Activated T-cell treated with anti-CD3 and anti-CD28 coated beads, Interleukin-2, amount 50 U/mL, for 1 hour (primary cell): ENCODE measurements at regions not wholly inside any gene's neighbourhood (a gene's known extent, or its start where the extent isn't known, plus 50 kb on each side); places are given as distances from the start of the nearest gene placed in this dataset.

Experiments used
- DNase-seq: peaks from one replicate; pipeline ENCODE4 v3.0.0-alpha.2; 2020

DNA sequence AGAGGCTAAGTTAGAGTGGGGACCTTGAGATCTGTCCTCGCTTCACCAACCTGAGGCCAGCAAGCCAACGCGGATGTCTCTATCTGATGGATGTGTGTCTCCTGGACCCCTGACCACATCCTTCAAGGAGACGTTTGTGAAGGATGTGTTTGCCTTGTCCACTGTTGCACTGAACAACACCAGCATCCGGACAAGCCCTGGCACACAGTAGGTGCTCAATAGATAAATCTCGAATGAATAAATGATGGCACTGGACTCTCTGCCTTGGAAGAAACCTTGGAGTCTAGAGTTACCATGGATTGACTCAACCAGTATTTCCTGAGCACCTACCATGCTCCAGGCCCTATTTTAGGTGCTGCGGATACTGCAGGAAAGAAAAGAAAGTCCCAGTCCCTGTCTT lies 97.7 kb upstream of the PTPN1 start:
- DNase-seq = no peak

DNA sequence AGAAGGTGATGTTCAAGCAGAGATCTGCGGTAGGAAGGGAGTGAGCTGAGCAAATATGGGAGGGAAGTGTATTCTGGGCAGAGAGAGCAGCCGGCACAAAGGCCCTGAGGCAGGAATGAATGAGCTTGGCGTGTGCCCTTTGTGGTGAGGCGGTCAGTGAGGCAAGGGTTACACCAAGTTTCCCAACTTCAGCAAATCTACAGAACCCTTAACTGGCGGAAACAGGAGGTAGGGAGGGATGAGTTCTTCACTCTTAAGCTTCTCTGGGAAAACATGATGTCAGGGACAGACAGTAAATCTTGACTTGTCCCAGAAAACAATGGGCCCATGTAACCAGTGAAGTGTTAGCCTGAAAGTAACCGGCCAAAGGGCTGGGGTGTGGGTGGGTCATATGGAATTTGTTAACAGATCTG lies 97.1 kb upstream of the PTPN1 start:
- no peak for DNase-seq

DNA sequence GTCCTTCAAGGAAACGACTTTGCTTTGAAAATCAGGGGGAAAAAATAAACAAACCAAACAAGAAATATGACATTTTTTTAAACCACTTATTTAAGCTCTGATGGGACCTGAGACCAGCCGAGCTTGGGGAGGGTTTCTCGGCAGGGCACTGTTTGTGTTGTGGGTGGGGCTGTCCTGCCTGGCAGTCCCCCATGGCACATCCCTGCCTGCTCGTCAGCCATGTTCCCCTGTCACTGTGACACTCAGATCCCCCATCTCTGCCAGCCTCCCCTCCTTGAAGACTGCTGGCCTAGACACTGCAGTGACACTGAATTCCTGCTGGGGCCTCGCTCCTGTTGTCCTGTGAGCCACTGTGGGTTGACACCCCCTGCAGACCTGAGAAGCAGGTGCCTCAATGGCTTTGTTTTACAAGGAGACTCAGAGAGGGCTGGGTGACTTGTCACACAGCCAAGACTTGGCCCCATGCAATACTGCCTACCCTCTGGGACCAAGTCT lies 95.1 kb upstream of the PTPN1 start:
- no peak for DNase-seq

DNA sequence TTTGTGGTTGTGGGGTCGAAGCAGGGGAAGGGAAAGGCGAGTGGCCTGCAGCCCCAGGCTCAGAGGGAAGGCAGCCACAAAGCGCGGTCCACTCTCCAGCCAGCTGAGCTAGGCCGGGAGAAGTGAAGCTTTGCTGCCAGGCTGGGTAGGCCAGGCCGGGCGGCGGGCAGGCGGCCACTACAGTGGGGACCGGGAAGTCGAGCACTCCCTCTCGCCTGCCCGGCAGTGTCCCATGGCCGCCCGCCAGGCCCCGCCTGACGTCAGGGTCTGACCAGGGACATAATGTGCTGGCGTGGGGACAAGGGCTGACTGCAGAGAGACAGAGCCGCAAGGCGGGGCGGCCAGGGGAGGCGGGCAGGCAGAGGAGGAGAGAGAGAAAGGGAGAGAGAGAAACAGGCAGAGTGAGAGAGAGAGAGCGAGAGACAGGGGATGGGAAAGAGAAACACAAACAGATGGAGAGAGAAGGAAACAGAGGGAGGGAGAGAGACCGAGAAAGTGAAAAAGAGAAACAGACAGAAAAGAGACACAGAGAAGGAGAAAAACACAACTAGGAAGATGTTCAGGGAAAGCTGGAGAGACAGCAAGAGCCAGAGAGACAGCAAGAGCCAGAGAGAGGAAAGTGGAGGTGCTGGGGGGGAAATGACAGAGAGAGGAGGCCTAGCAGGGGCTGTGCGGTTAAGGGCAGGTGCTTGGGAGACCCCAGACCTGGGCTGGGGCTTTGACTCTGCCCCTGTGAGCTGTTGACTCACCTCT lies 94.5 kb upstream of the PTPN1 start:
- DNase-seq = no peak

DNA sequence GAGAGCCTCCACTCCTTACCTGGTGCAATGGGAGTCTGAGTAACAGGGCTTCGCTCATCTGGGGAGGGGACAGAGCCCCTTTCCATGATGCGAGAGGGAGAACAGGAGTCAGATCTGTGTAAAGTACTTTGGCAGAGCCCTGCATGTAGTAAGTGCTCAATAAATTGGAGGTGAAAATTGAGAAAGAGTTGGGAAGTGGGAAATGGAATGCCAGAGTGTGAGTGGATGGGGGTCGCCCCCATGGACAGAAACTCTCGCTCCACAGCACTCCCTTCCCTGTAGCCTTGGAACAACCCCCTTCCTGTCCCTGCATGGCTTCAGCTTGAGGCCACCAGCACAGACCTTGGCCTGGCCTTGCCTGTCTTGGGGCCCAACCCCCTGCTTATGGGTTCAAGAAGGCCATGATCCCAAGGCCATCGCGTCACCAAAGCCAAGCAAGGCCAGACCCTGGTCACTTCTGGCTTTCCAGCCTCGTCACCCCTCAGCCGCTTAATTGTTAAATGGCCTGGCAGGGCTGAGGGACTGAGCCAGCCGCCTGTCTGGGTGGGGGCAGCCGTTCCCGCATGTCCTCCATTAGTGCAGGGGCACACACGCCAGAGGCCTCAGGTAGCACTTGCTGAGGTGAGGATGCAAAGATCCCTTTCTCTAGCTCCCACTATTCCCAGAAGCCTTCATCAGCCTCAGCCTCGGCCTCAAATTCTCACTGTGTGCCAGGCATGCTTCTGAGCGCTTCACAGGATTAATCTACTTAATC lies 93.7 kb upstream of the PTPN1 start:
- no peak for DNase-seq

DNA sequence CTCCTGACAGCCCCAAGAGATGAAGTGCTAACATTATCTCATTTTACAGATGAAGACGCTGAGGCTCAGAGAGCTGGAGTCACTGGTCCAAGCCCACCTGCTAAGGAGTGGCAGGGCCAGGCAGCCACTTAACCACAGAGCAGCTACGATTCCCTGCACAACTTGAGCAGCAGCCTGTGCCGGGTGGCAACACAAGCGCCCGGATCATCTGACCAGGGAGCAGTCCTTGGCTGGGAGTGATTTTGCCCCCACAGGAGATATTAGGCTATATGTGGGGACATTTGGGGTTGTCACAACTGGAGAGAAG lies 93.2 kb upstream of the PTPN1 start:
- no peak for DNase-seq

DNA sequence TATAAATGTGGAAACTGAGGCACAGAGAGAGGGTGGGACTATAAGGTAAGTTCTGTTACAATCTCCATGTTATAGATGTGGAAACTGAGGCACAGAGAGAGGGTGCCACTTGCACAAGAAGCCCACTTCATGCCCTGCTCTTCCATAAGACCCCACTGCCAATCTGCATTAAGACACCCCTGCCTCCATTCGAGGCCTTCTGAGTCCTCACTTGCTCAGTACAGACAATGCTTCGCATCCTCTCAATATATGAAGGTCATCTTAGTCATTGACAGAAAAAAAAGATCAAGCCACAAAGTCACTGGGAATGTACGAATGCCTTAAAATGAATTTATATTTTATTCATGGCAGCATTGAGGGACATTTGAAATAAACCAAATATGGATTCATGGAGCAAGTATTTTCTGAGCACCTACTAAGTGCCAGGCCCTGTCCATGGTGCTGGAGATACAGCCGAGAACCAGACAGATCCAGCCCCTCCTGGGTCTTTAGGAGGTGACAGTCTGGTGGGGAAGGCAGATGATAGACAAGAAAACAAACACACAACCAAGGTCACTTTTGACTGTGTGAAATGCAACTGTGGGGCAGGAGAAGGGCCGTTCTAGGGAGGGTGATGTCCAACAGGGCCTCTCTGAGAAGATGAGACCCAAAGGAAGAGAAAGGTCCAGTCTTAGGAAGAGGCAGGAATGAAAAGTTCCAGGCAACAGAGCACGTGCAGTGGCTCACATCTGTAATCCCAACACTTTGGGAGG lies 92.5 kb upstream of the PTPN1 start:
- DNase-seq = no peak

DNA sequence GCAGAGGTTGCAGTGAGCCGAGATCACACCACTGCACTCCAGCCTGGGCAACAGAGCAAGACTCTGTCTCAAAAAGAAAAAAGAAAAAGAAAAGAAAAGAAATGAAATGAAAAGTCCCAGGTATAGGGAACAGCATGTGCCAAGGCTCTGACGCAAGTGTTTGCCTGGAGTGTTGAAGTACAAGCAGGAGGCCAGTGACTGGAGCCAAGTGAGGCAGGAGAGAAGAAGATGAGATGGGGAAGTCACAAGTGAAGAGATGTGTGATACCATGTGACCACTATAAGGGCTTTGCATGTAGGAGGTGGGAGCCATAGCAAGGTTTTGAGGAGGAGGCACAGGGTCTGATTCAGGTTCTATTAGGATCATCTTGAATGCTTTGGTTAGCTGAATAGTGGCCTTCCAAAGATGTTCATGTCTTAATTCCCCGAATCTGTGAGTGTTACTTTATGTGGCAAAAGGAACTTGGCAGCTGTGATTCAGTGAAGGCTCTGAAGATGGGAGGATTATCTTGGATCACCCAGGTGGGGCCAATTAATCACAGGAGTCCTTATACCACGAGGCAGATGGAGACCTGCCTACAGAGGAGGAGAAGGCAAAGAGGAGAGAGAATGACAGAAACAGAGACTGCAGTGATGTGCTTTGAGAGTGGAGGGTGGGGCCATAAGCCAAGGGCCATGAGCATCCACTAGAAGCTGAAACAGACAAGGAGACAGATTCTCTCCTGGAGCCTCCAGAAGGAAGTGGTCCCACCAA lies 91.1 kb upstream of the PTPN1 start:
- no peak for DNase-seq

DNA sequence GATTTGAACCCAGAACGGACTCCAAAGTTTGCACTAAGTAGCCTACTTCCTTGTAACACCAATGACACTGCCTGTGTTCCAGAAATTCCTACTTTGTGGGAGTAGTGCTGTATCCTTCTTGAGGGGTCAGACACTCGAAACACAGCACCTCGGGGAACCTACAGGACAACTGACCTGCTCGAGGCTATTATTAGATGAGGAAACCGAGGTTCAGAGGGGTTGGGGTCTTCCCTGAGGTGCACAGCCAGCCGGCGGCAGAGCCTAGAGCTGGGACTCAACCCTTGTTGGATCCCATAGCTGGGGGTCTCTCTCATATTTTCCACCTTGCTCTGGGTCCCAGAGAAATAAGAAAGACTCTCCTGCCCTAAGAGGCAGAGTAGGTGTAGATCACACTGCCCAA lies 89.8 kb upstream of the PTPN1 start:
- DNase-seq = no peak

DNA sequence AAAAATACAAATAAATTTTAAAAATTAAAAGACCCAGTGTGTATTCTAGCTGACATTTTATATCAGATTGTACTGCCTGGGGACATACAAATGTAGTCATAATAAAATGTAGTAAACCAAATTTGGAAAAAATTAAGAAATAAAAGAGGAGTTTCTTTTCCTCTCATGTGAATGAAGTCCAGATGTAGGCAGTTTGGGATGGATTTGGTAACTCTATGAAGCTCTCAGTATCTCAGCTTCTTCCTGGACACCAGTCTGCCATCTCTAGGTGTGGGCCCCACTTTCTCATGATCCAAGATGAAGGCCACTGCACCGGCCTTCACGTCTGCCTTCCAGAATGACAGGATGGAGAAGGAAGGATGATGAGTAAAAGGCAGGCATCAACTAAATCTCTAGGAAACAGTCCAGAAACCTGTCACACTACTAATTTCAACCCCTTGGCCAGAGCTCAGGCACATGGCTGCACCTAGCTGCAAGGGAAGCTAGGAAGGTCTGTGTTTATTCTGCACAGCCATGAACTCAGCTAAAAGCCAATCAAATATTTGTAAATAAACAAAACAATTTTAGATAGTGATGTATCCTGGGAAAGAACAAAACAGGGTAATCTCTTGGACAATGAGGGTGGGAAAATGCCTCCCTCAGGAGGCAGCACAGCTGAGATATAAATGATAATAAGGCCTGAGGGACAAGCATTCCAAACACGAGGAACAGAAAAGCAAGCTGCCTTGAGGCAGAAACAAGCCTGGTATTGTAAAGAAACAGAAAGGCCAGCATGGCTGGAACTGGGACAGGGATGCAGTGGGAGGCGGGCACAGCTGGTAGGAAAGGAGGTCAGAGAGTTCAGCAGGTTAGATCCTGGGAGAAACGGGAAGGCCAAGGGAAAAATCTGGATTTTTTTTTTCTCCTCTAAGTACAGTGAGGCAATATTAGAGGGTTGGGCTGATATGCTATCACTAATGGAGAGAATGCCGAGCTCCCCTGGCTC lies 88.5 kb upstream of the PTPN1 start:
- DNase-seq = no peak

DNA sequence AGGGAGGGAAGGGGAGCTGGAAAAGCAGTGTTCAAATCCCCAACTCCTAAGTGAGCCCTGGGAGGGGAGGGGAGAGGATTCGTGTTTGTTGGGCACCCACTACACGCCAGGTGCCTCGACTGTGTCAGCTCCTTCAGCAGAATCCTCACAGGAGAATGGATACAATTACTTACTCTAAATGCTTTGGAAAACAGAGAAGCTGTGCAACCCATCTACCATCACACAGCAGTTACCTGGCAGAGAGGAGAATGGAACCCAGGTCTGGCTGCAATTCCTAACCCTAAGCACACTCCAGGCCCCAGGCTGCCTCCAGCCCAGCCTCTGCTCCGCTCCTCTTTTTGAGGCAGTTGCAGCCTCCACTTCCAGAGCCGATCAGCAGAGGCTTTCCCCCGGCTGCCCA lies 86.4 kb upstream of the PTPN1 start:
- DNase-seq = no peak

DNA sequence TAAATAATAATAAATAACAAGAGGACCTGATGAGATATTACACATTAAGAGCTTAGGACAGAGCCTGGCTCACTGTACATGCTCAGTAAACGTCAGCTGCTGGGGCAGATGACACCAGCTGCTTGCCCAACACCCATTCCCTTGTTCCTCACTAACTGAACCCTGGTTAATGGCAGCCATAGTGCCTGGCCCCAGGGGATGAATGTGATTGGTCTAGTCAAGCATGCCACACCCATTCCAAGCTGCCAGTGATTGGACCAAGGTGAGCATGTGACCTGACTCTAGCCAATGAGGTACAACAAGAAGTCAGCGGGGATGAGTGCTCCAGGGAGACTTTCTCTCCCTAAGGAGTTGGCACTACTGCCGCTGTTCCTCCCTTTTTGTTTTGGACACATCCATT lies 85.1 kb upstream of the PTPN1 start:
- no peak for DNase-seq

DNA sequence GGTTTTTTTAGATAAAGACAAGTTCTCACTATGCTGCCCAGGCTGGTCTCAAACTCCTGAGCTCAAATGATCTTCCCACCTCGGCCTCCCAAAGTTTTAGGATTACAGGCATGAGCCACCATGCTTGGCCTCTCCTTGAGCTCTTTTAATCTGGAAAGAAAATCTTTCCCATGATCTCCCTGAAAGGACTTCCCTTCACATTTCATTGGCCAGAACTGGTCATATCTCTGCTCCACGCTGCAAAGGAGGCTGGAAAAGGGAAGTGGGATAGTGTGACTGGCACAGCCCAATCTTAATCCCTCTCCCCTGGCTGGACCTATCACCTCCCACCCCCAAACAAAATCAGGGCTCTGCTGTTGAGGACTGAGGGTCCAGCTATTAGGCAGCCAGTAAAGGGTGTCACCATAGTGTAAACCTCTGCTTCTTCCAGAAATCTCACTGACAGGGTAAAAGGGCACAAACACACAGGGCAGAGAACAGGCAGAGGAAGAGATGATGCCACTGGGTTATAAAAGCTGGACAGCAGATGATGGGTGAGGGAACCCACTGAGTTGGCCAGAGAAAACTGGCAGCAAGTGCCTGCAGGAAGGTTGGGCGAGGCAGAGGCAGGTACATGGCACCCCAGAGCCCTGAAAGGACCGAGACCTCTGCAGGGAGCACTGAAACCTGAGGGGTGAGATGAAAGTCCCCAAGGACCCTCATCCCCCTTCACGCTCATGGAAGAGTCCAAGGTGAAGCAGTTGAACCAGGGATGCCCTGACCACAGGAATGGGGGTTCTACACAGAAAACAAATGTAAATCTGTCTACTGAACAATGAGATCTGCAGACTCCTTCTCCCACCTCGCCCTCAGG lies 83.1 kb upstream of the PTPN1 start:
- DNase-seq = no peak

DNA sequence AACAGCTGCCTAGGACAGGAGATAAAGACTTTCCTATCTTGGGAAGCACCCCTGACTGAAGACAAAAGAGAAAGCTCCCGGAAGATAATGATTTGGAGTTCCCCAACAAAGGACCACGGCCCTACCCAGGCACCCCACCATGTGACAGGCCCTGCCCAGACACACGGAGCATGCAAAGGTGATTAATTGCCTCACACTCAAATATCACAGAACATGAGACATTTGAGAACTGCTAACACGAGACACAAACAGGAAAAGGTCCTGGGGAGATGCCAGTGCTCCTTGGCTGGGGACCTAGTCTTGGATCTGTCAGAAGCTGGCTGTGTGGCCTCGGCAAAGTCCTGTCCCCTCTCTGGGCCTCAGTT lies 82.5 kb upstream of the PTPN1 start:
- DNase-seq = no peak

DNA sequence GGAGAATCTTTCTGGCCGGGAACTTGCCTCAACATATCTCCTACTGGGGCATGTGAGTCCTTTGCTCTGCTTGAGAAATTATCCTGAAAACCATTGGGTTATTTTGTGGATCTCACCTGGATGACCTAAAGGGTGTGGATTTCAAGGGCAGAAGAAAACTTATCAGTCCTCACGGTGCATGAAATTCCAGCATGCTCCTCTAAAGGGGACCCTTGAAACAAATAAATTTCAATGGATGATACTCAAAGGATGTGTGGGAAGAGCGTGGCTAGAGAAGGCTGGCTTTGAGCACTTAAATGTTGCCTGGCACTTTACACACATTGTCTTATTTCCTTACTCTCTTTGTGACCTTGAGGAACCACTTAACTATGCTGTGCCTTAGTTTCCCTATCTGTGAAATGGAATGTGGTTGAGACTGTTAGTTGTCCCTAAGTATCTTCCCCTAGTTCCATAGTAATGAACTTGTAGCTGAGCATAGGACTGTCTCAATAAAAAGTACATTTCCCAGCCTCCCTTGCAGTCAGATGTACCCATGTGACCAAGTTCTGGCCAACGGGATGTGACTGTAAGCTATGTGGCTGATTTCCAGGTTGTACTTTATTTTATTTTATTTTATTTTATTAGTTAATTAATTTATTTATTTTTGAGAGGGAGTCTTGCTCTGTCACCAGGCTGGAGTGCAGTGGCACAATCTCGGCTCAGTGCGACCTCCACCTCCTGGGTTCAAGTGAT lies 81.9 kb upstream of the PTPN1 start:
- no peak for DNase-seq

DNA sequence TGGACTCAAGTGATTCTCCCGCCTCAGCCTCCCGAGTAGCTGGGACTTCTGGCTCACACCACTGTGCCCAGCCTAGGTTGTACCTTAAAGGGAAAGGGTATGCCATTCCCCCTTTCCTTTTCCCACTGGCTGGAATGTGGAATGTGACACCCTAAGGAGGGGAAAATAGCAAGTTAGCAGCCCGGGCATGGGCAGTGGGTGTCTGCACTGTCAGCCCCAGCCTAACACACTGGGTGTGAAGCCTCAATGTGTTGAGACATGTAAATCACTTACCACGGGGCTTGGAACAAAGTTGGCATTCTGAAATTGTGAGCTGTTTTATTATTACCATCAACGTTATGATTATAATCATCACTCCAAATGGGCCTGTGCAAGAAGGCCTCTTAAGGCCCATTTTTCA lies 80.8 kb upstream of the PTPN1 start:
- DNase-seq = no peak

DNA sequence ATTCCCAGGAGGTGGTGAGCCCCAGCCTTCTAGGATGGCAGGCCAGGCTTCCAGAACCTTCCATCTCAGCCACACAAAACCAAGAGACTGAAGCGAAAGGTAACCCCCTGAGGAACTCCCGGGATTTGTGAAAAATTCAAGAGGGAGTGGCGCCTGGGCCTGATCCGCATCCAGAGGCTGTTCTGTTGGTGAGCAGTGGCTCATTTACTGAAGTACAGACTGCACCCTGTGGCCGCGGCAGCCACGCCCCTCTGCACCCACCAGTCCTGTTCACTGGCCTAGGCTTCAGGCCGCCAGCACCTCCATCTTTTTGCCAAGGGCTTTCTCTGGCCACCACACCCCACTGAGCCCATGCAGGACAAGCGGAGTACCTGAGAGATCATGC lies 79.1 kb upstream of the PTPN1 start:
- DNase-seq = no peak

DNA sequence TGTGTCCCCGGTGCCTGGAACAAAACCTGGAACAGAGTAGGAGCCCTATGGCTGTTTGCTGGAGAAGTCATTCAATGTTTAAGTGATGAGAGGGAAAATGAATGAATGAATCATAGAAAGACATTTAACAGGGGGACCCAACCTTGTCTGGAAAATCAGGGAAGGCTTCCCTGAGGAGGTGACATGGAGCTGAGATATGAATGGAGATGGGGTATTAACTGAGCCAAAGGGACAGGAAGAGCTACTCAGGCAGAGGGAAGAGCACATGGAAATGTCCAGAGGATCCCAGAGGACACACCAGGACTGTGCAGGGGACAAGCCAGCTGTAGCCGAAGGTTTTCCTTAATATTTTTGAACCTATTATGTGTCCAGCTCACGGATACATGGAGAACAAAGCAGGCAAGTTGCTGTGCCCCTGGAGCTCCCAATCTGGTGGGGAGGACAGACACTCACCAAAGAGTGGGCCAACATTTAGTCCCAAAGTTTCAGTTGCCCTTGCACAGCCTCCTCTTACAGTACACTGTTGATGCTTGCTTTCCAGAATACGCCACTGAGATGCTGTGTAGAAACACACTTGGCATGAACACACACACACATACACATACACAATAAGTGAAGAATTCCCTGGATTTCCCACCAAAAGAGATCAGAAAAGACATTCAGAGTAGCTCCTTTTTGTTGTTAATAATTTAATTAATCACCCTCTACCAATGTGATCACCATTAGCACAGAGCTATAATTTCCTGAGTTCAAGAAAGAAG lies 77.0 kb upstream of the PTPN1 start:
- DNase-seq = no peak

DNA sequence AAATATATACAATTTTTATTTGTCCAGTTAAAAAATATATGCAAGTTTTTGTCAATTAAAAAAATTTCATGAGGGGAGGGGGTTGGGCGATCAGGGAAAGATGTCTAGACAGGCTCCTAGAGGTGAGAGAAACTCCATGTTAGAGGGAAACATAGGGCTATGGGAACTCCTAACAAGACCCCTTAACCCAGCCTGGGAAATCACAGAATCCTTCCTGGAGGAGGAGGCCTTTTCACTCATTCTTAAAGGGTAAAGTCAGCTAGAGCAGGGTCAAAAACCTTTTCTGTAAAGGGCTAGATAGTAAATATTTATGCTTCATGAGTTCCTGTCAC lies 75.9 kb upstream of the PTPN1 start:
- no peak for DNase-seq
